MM.1S (cell line): ENCODE measurements at regions not wholly inside any gene's neighbourhood (a gene's known extent, or its start where the extent isn't known, plus 50 kb on each side); places are given as distances from the start of the nearest gene placed in this dataset.

ENCODE experiments used
- DNase-seq: peaks from one replicate; pipeline ENCODE4 v3.0.0-alpha.2; 2015
- H2AFZ ChIP-seq: fragments of 300-600 bp; sonication (generic); 2 replicates; pipeline ENCODE4 v1.6.0; 2016; ENCODE audit warnings: antibody characterized with exemption, low read length
- H3F3A ChIP-seq: fragments of 300-600 bp; sonication (generic); 2 replicates; pipeline ENCODE4 v1.6.1; 2016; ENCODE audit warnings: mild to moderate bottlenecking, antibody characterized with exemption, low read length, moderate library complexity, mixed read lengths; ENCODE audit not compliant: insufficient read depth
- H3K27ac ChIP-seq: fragments of 300-600 bp; sonication (generic); 2 replicates; pipeline ENCODE4 v1.5.1; 2016; ENCODE audit warnings: mild to moderate bottlenecking, low read length
- H3K27me3 ChIP-seq: fragments of 300-600 bp; sonication (generic); replicated peaks from 2 replicates; pipeline ENCODE4 v1.6.0; 2016; ENCODE audit warnings: low read length; ENCODE audit not compliant: insufficient read depth
- H3K36me3 ChIP-seq: fragments of 300-600 bp; sonication (generic); replicated peaks from 2 replicates; pipeline ENCODE4 v1.6.1; 2016; ENCODE audit warnings: mild to moderate bottlenecking, low read length, mixed read lengths; ENCODE audit not compliant: insufficient read depth
- H3K4me1 ChIP-seq: fragments of 300-600 bp; sonication (generic); 2 replicates; pipeline ENCODE4 v1.6.1; 2016; ENCODE audit warnings: low read length, mixed read lengths
- H3K4me2 ChIP-seq: fragments of 300-600 bp; sonication (generic); 2 replicates; pipeline ENCODE4 v1.6.0; 2016; ENCODE audit warnings: low read depth, low read length
- H3K4me3 ChIP-seq: fragments of 300-600 bp; sonication (generic); 2 replicates; pipeline ENCODE4 v1.5.1; 2016; ENCODE audit warnings: low read length, mixed read lengths
- H3K79me2 ChIP-seq: fragments of 300-600 bp; sonication (generic); 2 replicates; pipeline ENCODE4 v1.6.1; 2016; ENCODE audit warnings: mixed run types, low read length, mixed read lengths
- H3K9ac ChIP-seq: fragments of 300-600 bp; sonication (generic); 2 replicates; pipeline ENCODE4 v1.6.1; 2016; ENCODE audit warnings: low read length, mixed read lengths
- H3K9me2 ChIP-seq: fragments of 300-600 bp; sonication (generic); replicated peaks from 2 replicates; pipeline ENCODE4 v1.6.1; 2016; ENCODE audit warnings: mild to moderate bottlenecking, low read length, mixed read lengths; ENCODE audit not compliant: insufficient read depth
- H3K9me3 ChIP-seq: fragments of 300-600 bp; sonication (generic); replicated peaks from 2 replicates; pipeline ENCODE4 v1.6.1; 2016; ENCODE audit warnings: mild to moderate bottlenecking, low read length, mixed read lengths; ENCODE audit not compliant: insufficient read depth
- H4K20me1 ChIP-seq: fragments of 300-600 bp; sonication (generic); 2 replicates; pipeline ENCODE4 v1.6.1; 2016; ENCODE audit warnings: mild to moderate bottlenecking, low read length, moderate library complexity, mixed read lengths; ENCODE audit not compliant: insufficient read depth
- EZH2 ChIP-seq: fragments of 300-600 bp; sonication (generic); optimal IDR thresholded peaks from 2 replicates; pipeline ENCODE3; 2017; ENCODE audit warnings: low read depth, mild to moderate bottlenecking, antibody characterized with exemption, low read length, mixed read lengths
- EZH2phosphoT487 ChIP-seq: fragments of 300-600 bp; sonication (generic); IDR thresholded peaks from 2 replicates; pipeline ENCODE4 v1.6.1; 2018; ENCODE audit warnings: antibody characterized with exemption, low read length
- TF ChIP-seq, protein P1 (sequence below): fragments of 300-600 bp; sonication (generic); IDR thresholded peaks from 2 replicates; pipeline ENCODE4 v1.5.1; 2016; ENCODE audit warnings: antibody characterized with exemption, low read length, mixed read lengths

DNA sequence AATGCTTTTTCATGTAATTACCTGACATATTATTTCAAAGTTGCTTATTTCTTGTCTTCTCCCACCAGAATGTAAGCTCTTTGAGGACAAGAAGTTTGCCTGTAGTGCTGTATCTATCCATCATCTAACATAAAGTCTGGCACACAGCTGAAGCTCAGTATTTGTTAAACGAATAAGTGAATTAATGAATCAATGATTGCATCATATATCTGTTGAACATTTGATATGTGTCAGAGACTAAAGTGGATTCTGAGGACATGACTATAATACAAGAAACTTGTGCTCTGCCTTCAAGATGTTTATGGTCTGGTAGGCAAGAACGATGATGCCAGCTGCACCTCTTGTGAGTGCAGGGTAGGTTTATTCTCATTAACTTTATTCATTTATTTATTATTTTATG is 115.4 kb upstream of the SCAF11 start:
- Histone ChIP-seq H3K27me3 (no peaks in the 10 kb centered on the region), H3K9me2 (no peaks in the 10 kb centered on the region), H3F3A (peaks cover 14% of the 10 kb centered on the region), H3K9me3 (no peaks in the 10 kb centered on the region), H3K4me1 (peaks cover 34% of the 10 kb centered on the region), H3K79me2 (no peaks in the 10 kb centered on the region), H3K4me2 (no peak overlapping the region), H3K9ac (no peak overlapping the region), H3K27ac (no peak overlapping the region), H4K20me1 (no peaks in the 10 kb centered on the region), H3K4me3 (no peak overlapping the region), H3K36me3 (no peaks in the 10 kb centered on the region), H2AFZ (no peak overlapping the region)
- DNase-seq, result no peak
- TF ChIP-seq, protein P1, sequence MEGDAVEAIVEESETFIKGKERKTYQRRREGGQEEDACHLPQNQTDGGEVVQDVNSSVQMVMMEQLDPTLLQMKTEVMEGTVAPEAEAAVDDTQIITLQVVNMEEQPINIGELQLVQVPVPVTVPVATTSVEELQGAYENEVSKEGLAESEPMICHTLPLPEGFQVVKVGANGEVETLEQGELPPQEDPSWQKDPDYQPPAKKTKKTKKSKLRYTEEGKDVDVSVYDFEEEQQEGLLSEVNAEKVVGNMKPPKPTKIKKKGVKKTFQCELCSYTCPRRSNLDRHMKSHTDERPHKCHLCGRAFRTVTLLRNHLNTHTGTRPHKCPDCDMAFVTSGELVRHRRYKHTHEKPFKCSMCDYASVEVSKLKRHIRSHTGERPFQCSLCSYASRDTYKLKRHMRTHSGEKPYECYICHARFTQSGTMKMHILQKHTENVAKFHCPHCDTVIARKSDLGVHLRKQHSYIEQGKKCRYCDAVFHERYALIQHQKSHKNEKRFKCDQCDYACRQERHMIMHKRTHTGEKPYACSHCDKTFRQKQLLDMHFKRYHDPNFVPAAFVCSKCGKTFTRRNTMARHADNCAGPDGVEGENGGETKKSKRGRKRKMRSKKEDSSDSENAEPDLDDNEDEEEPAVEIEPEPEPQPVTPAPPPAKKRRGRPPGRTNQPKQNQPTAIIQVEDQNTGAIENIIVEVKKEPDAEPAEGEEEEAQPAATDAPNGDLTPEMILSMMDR, result no peak
- no peak for TF ChIP-seq EZH2
- TF ChIP-seq EZH2phosphoT487, result no peak

DNA sequence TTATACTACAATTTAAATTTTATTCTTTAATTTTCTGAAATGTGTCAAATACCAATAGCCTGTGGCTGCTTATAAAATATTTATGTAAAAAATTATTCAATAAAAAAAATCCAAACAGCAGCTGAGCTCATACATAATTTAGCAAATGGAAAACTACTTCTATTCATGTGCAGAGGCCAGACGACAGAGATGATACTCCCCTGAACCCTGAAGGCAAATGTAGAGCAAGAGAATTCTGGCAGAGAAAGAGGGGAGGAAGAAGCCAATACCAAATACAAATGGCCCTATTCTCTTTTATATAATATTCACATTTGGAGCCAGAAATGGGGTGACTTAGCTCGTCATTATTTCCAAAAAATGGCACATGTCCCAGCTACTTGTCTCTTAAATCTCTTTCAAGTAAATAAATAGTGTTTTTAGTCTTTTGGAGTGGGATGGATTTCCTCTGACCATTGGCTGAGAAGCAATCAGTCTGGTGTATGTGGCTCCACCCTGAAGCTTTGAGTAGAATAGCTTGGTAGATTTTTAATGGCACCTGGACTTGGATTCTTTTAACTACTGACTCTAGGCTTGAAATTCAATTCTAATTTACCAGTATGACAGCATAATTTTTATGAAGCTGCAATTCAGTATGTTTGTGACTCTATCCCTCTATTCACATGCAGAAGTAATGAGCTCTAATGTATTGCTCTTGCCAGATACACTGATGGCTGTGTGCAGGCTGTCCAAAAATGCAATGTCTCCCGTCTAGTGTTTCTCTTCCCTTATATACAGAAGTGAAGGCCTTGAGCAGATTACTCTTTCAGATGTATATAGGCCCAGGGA is 113.4 kb upstream of the SCAF11 start:
- no peaks in the 10 kb centered on the region for H3K9me3 ChIP-seq
- TF ChIP-seq EZH2phosphoT487 (no peak), EZH2 (no peak)
- TF ChIP-seq, protein P1, result no peak
- peaks cover 14% of the 10 kb centered on the region for H3K4me1 ChIP-seq
- no peak overlapping the region for H2AFZ ChIP-seq
- no peak overlapping the region for H3K4me3 ChIP-seq
- H3F3A ChIP-seq, result peaks cover 7% of the 10 kb centered on the region
- H3K79me2 ChIP-seq, result no peaks in the 10 kb centered on the region
- no peaks in the 10 kb centered on the region for H3K9me2 ChIP-seq
- H3K36me3 ChIP-seq, result no peaks in the 10 kb centered on the region
- H3K27ac ChIP-seq, result no peak overlapping the region
- no peak overlapping the region for H3K9ac ChIP-seq
- H3K27me3 ChIP-seq, result no peaks in the 10 kb centered on the region
- no peaks in the 10 kb centered on the region for H4K20me1 ChIP-seq
- no peak overlapping the region for H3K4me2 ChIP-seq
- DNase-seq, result no peak

DNA sequence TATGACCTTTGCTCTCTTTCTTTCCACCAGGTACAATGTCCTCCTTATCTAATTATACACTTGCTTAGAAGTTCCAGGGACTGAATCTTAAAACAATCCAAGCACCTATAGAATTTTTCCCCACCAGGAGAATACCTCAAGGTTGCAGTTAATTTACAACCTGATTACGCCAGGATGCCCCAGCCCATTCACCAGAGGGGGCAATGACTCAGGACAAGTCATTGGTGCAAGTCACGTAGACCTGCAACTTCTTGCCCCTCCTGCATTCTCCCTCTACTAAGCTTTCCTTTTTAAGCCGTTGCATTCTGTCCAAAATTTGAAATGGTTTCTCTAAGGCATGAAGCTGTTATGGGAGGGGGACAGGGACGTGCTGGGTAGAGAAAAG is 111.1 kb upstream of the SCAF11 start:
- Histone ChIP-seq H3K9me2 (no peaks in the 10 kb centered on the region), H3K27me3 (no peaks in the 10 kb centered on the region), H3K27ac (no peak overlapping the region), H3K4me1 (no peaks in the 10 kb centered on the region), H3K9ac (no peak overlapping the region), H2AFZ (no peak overlapping the region), H3K4me3 (no peak overlapping the region), H3K4me2 (no peak overlapping the region), H3K9me3 (no peaks in the 10 kb centered on the region), H3K79me2 (no peaks in the 10 kb centered on the region), H3K36me3 (no peaks in the 10 kb centered on the region), H4K20me1 (no peaks in the 10 kb centered on the region), H3F3A (no peaks in the 10 kb centered on the region)
- TF ChIP-seq, protein P1, result no peak
- TF ChIP-seq EZH2phosphoT487 (no peak), EZH2 (no peak)
- no peak for DNase-seq
